ENCODE measurements at regions not wholly inside any gene's neighbourhood (a gene's known extent, or its start where the extent isn't known, plus 50 kb on each side); places are given as distances from the start of the nearest gene placed in this dataset.
"Not testable (repeated sequence)": the region's sequence is repeated elsewhere in the genome, so short reads cannot be mapped to it uniquely, and the experiment has no call there.

DNA sequence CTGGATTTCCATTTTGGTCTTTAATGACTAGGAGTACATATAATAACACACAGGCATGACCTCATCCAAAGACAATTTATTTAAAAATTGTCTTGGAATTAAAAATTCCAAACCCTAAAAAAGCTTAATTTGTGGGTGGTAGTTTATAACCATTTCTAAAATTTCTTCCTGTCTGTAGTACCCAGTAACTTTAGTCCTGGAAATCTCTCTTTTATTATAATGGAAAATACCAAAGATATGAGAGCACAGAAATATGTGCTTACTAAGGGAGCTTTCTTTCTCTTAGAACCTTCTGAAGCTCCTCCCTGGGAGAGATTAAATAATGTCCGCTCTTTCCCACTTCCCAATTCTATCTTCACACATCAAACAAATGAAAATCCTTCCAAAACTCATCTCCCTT is 70.5 kb upstream of the PRL start:
- Mint-ChIP-seq H3K27me3 (ENCODE audit: unreplicated experiment) (no peaks in the 10 kb centered on the region), H3K27ac (ENCODE audit: unreplicated experiment) (no peak overlapping the region), H3K36me3 (ENCODE audit: insufficient read depth, unreplicated experiment) (no peaks in the 10 kb centered on the region), H3K9me3 (ENCODE audit: low read depth, unreplicated experiment) (peaks cover 6% of the 10 kb centered on the region), H3K4me3 (ENCODE audit: low read depth, unreplicated experiment) (no peak overlapping the region), H3K4me1 (ENCODE audit: low read depth, unreplicated experiment) (peaks cover 18% of the 10 kb centered on the region)
- CTCF ChIA-PET: no interaction called here
- DNase-seq: no peak
- no TSS peak for BruUV-seq (replicated peaks)
- TF ChIP-seq, protein P1, sequence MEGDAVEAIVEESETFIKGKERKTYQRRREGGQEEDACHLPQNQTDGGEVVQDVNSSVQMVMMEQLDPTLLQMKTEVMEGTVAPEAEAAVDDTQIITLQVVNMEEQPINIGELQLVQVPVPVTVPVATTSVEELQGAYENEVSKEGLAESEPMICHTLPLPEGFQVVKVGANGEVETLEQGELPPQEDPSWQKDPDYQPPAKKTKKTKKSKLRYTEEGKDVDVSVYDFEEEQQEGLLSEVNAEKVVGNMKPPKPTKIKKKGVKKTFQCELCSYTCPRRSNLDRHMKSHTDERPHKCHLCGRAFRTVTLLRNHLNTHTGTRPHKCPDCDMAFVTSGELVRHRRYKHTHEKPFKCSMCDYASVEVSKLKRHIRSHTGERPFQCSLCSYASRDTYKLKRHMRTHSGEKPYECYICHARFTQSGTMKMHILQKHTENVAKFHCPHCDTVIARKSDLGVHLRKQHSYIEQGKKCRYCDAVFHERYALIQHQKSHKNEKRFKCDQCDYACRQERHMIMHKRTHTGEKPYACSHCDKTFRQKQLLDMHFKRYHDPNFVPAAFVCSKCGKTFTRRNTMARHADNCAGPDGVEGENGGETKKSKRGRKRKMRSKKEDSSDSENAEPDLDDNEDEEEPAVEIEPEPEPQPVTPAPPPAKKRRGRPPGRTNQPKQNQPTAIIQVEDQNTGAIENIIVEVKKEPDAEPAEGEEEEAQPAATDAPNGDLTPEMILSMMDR (IDR thresholded peaks at IDR 0.05; ENCODE audit: unreplicated experiment): no peak
- intact Hi-C loops (cut with micrococcal nuclease; ENCODE audit: unreplicated experiment): loop anchor here (10.0 kb wide), 2 partner anchors 413 to 457 kb away; no protein-coding TSS in a partner anchor

DNA sequence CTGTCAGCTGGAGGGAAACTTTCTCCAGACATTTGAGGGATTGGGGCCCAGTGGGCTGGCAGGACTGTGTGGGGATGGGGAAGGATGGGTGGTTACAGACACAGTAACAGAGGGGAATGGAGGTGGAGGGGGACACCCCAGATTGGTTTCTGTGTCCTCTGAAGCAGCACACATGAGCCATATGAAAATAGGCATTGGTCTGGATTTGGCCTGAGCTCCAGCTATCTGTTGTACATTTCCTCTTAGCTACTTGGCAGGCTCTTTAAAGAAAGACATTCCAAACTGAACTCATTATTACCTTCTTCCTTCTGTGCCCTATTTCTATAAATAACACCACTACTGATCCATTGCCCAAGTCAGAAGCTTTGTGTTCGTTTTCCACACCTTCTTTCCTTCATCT is 72.0 kb upstream of the PRL start:
- BruUV-seq (replicated peaks): no TSS peak
- CTCF ChIA-PET: no interaction called here
- H3K27ac Mint-ChIP-seq (ENCODE audit: unreplicated experiment): no peak overlapping the region
- no peak overlapping the region for H3K4me3 Mint-ChIP-seq (ENCODE audit: low read depth, unreplicated experiment)
- TF ChIP-seq, protein P1 (IDR thresholded peaks at IDR 0.05; ENCODE audit: unreplicated experiment): no peak
- H3K9me3 Mint-ChIP-seq (ENCODE audit: low read depth, unreplicated experiment): peaks cover 6% of the 10 kb centered on the region
- H3K27me3 Mint-ChIP-seq (ENCODE audit: unreplicated experiment): no peaks in the 10 kb centered on the region
- H3K36me3 Mint-ChIP-seq (ENCODE audit: insufficient read depth, unreplicated experiment): no peaks in the 10 kb centered on the region
- intact Hi-C loops (cut with micrococcal nuclease; ENCODE audit: unreplicated experiment): loop anchor here (10.0 kb wide), 2 partner anchors 414 to 456 kb away; no protein-coding TSS in a partner anchor
- DNase-seq: no peak
- peaks cover 3% of the 10 kb centered on the region for H3K4me1 Mint-ChIP-seq (ENCODE audit: low read depth, unreplicated experiment)

DNA sequence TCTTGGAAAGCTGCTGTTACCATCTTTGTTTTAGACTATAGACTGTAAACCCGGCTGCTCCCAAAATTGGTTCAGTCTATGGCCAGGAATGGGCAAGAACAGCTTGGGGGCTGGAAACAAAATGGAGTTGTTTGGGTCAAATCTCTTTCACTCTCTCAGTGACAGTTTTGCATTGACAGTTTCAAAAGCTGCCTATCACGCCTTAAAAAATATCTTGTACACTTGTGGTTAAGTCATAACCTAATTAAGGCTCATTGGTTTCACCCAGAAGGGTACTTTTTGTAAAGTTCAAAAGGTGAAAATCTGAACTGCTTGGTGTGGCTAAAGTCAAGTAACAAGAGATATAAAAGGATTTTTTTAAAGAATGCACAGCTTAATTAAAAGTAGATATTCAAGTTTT is 76.1 kb upstream of the PRL start:
- Mint-ChIP-seq H3K27me3 (ENCODE audit: unreplicated experiment) (no peaks in the 10 kb centered on the region), H3K4me3 (ENCODE audit: low read depth, unreplicated experiment) (no peak overlapping the region), H3K27ac (ENCODE audit: unreplicated experiment) (no peak overlapping the region), H3K9me3 (ENCODE audit: low read depth, unreplicated experiment) (peaks cover 10% of the 10 kb centered on the region), H3K4me1 (ENCODE audit: low read depth, unreplicated experiment) (no peaks in the 10 kb centered on the region), H3K36me3 (ENCODE audit: insufficient read depth, unreplicated experiment) (no peaks in the 10 kb centered on the region)
- intact Hi-C loops (cut with micrococcal nuclease; ENCODE audit: unreplicated experiment): no loop called here
- BruUV-seq (replicated peaks): no TSS peak
- no peak for DNase-seq
- TF ChIP-seq, protein P1 (IDR thresholded peaks at IDR 0.05; ENCODE audit: unreplicated experiment): no peak
- CTCF ChIA-PET: no interaction called here

DNA sequence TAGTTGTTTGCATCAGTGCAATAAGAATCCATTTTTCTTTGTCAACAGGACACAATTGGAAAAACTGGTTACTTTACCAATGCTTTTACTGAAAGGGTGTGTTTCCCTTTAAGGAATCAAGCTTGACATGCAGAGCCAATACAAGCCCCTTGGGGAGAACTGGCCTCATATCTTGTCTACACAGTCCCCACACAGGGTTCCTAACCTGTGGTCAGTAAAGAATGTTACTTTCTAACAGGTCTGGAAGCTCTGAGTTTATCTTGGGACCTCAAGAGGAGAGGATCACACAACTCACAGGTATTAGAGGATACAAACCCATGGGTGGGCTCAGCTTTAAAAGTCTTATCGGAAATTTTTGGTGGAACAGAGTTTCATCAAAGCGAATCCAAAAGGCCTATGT is 78.1 kb upstream of the PRL start:
- H3K4me3 Mint-ChIP-seq (ENCODE audit: low read depth, unreplicated experiment); H3K36me3 Mint-ChIP-seq (ENCODE audit: insufficient read depth, unreplicated experiment); intact Hi-C loops (cut with micrococcal nuclease; ENCODE audit: unreplicated experiment); CTCF ChIA-PET; H3K4me1 Mint-ChIP-seq (ENCODE audit: low read depth, unreplicated experiment); H3K9me3 Mint-ChIP-seq (ENCODE audit: low read depth, unreplicated experiment); H3K27me3 Mint-ChIP-seq (ENCODE audit: unreplicated experiment); H3K27ac Mint-ChIP-seq (ENCODE audit: unreplicated experiment); BruUV-seq (replicated peaks); DNase-seq: not testable (repeated sequence)

DNA sequence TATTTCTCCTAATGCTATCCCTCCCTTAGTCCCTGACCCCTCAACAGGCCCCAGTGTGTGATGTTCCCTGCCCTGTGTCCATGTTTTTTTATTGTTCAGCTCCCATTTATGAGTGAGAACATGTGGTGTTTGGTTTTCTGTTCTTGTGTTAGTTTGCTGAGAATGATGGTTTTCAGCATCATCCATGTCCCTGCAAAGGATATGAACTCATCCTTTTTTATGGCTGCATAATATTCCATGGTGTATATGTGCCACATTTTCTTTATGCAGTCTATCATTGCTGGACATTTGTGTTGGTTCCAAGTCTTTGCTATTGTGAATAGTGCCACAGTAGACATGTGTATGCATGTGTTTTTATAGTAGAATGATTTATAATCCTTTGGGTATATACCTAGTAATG is 79.5 kb upstream of the PRL start:
- H3K4me1 Mint-ChIP-seq (ENCODE audit: low read depth, unreplicated experiment); H3K4me3 Mint-ChIP-seq (ENCODE audit: low read depth, unreplicated experiment); H3K36me3 Mint-ChIP-seq (ENCODE audit: insufficient read depth, unreplicated experiment); CTCF ChIA-PET; H3K9me3 Mint-ChIP-seq (ENCODE audit: low read depth, unreplicated experiment); intact Hi-C loops (cut with micrococcal nuclease; ENCODE audit: unreplicated experiment); H3K27me3 Mint-ChIP-seq (ENCODE audit: unreplicated experiment); BruUV-seq (replicated peaks); H3K27ac Mint-ChIP-seq (ENCODE audit: unreplicated experiment); DNase-seq: not testable (repeated sequence)

DNA sequence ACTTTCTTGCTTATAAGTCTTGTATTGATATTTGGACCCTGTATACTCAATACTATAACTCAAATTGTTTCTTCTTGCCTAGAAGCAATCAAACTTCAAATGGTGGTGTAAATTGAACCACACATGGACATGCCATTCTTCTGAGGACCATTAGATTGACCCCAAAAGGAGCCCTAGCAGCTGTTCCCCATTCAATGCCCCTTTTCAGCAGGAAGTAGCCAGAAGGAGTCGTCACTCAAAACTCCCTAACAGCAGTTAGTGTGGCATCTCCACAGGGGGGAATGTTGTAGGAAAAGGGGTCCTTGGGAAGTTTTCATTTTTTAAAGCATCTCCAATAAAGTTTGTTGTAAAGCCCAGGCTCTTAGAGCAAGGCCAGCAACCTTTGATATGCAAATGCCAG is 81.7 kb upstream of the PRL start:
- H3K9me3 Mint-ChIP-seq (ENCODE audit: low read depth, unreplicated experiment); H3K4me3 Mint-ChIP-seq (ENCODE audit: low read depth, unreplicated experiment); DNase-seq; H3K27ac Mint-ChIP-seq (ENCODE audit: unreplicated experiment); H3K4me1 Mint-ChIP-seq (ENCODE audit: low read depth, unreplicated experiment); BruUV-seq (replicated peaks); H3K36me3 Mint-ChIP-seq (ENCODE audit: insufficient read depth, unreplicated experiment); CTCF ChIA-PET; H3K27me3 Mint-ChIP-seq (ENCODE audit: unreplicated experiment); intact Hi-C loops (cut with micrococcal nuclease; ENCODE audit: unreplicated experiment): not testable (repeated sequence)

Measured in Calu3 (cell line).